Hematopoietic multipotent progenitor cell (in vitro differentiated cells): ENCODE measurements at regions not wholly inside any gene's neighbourhood (a gene's known extent, or its start where the extent isn't known, plus 50 kb on each side); places are given as distances from the start of the nearest gene placed in this dataset.

Experiments
- DNase-seq, 3 donors: peaks; one replicate each; pipeline ENCODE4 v3.0.0-alpha.2; 2011 to 2015; ENCODE audit warnings: low read depth in 2 of 3, low spot score in 2 of 3

GRCh38 chr3:76387000-76387399 is 601.7 kb upstream of the ZNF717 start:
- DNase-seq, result no peak

GRCh38 chr3:76400141-76400540 is 614.8 kb upstream of the ZNF717 start:
- no peak for DNase-seq

- DNase-seq, result no peak
Observed at GRCh38 chr3:76402926-76403325, 617.6 kb upstream of the ZNF717 start.

GRCh38 chr3:76403556-76403955 is 618.2 kb upstream of the ZNF717 start:
- no peak for DNase-seq

GRCh38 chr3:76405196-76405595 is 619.8 kb upstream of the ZNF717 start:
- no peak for DNase-seq

GRCh38 chr3:76410762-76411281 is 625.5 kb upstream of the ZNF717 start:
- DNase-seq, result no peak

- no peak for DNase-seq
Observed at GRCh38 chr3:76415384-76415783, 624.5 kb upstream of the ROBO2 start.

GRCh38 chr3:76429581-76430177 is 610.2 kb upstream of the ROBO2 start:
- no peak for DNase-seq

- DNase-seq, result no peak
Observed at GRCh38 chr3:76432396-76432795, 607.5 kb upstream of the ROBO2 start.

GRCh38 chr3:76436894-76437293 is 603.0 kb upstream of the ROBO2 start:
- DNase-seq, result no peak

GRCh38 chr3:76438971-76439370 is 600.9 kb upstream of the ROBO2 start:
- no peak for DNase-seq

- no peak for DNase-seq
Observed at GRCh38 chr3:76442374-76442915, 597.5 kb upstream of the ROBO2 start.

GRCh38 chr3:76456322-76456721 is 583.6 kb upstream of the ROBO2 start:
- no peak for DNase-seq

- DNase-seq, result no peak
Observed at GRCh38 chr3:76463501-76463900, 576.4 kb upstream of the ROBO2 start.

- no peak for DNase-seq
Observed at GRCh38 chr3:76470285-76470684, 569.6 kb upstream of the ROBO2 start.

- DNase-seq, result no peak
Observed at GRCh38 chr3:76474632-76475031, 565.3 kb upstream of the ROBO2 start.

- DNase-seq, result no peak
Observed at GRCh38 chr3:76479161-76479650, 560.7 kb upstream of the ROBO2 start.

GRCh38 chr3:76482510-76482909 is 557.4 kb upstream of the ROBO2 start:
- no peak for DNase-seq

GRCh38 chr3:76487446-76487845 is 552.5 kb upstream of the ROBO2 start:
- DNase-seq, result no peak

- no peak for DNase-seq
Observed at GRCh38 chr3:76490064-76490463, 549.8 kb upstream of the ROBO2 start.

- DNase-seq, result no peak
Observed at GRCh38 chr3:76495216-76495615, 544.7 kb upstream of the ROBO2 start.

GRCh38 chr3:76497636-76498035 is 542.3 kb upstream of the ROBO2 start:
- DNase-seq, result no peak
